H1 (cell line): ENCODE measurements at regions not wholly inside any gene's neighbourhood (a gene's known extent, or its start where the extent isn't known, plus 50 kb on each side); places are given as distances from the start of the nearest gene placed in this dataset.

Experiments used
- CTCF ChIA-PET: fragments of 300-600 bp; sonication (Branson Sonifier 250); formaldehyde crosslinking; loops from one replicate; lab custom pipeline; 2021; ENCODE audit not compliant: partially characterized antibody; lab: Charles Lee
- POLR2A ChIA-PET: fragments of 300-600 bp; sonication (Branson Sonifier 250); formaldehyde crosslinking; loops from one replicate; lab custom pipeline; 2021; ENCODE audit warnings: inconsistent platforms; ENCODE audit not compliant: partially characterized antibody; lab: Charles Lee
- DNase-seq, 2 experiments: peaks; one replicate each; pipeline versions ENCODE4 v3.0.0 to v3.0.0-alpha.2; 2010 to 2022; ENCODE audit warnings: low spot score in 2 of 2, low read depth in 1 of 2, mixed read lengths in 1 of 2
- FAIRE-seq: peaks from 2 replicates; lab custom pipeline; 2011; peaks lifted over from hg19 to GRCh38; lab: Jason Lieb, UNC
- H2AFZ ChIP-seq: 2 replicates; pipeline ENCODE4 v1.8.1; 2012; ENCODE audit warnings: low read length, inconsistent platforms
- H2AK5ac ChIP-seq: 2 replicates; pipeline ENCODE4 v1.6.1; 2013; ENCODE audit warnings: low read depth, low read length
- H2BK120ac ChIP-seq: replicated peaks from 2 replicates; pipeline ENCODE3; 2013; ENCODE audit warnings: low read depth, low read length, inconsistent platforms
- H2BK12ac ChIP-seq: 2 replicates; pipeline ENCODE4 v1.6.1; 2013; ENCODE audit warnings: low read depth, low read length
- H2BK15ac ChIP-seq: 2 replicates; pipeline ENCODE4 v1.6.1; 2013; ENCODE audit warnings: low read length
- H2BK20ac ChIP-seq: 2 replicates; pipeline ENCODE4 v1.6.1; 2013; ENCODE audit warnings: low read length
- H2BK5ac ChIP-seq: 2 replicates; pipeline ENCODE4 v1.6.1; 2013; ENCODE audit warnings: low read depth, low read length
- H3K14ac ChIP-seq: 2 replicates; pipeline ENCODE4 v1.6.1; 2013; ENCODE audit warnings: inconsistent platforms; ENCODE audit not compliant: insufficient read length
- H3K18ac ChIP-seq: 2 replicates; pipeline ENCODE4 v1.6.1; 2013; ENCODE audit warnings: low read length; ENCODE audit errors: extremely low read depth
- H3K23ac ChIP-seq: 2 replicates; pipeline ENCODE4 v1.6.1; 2013; ENCODE audit warnings: inconsistent platforms; ENCODE audit not compliant: insufficient read length
- H3K23me2 ChIP-seq: 2 replicates; pipeline ENCODE4 v1.6.1; 2013; ENCODE audit warnings: low read depth, low read length
- H3K27ac ChIP-seq: 2 replicates; pipeline ENCODE4 v1.6.1; 2011; ENCODE audit warnings: low read depth, low read length, inconsistent platforms
- H3K27me3 ChIP-seq, 4 experiments: replicated peaks in 1 of 4; 1 replicate in 1 of 4; 2 replicates in 3 of 4; pipeline versions ENCODE4 v1.6.1 to v1.8.1; 2011 to 2013; ENCODE audit warnings: low read length in 3 of 4, mild to moderate bottlenecking in 3 of 4, inconsistent platforms in 2 of 4, mixed read lengths in 2 of 4, moderate library complexity in 1 of 4; ENCODE audit not compliant: control insufficient read depth in 3 of 4, insufficient read depth in 3 of 4; ENCODE audit errors: extremely low read depth in 1 of 4
- H3K36me3 ChIP-seq, 4 experiments: 2 replicates each; pipeline versions ENCODE4 v1.6.1 to v1.8.1; 2011 to 2013; ENCODE audit warnings: mild to moderate bottlenecking in 4 of 4, low read length in 3 of 4, moderate library complexity in 2 of 4, control low read depth in 1 of 4, inconsistent platforms in 1 of 4; ENCODE audit not compliant: insufficient read depth in 4 of 4, control insufficient read depth in 2 of 4
- H3K4ac ChIP-seq: replicated peaks from 2 replicates; pipeline ENCODE3; 2013; ENCODE audit warnings: low read length, low read depth, mixed read lengths, inconsistent platforms; ENCODE audit not compliant: insufficient read length
- H3K4me1 ChIP-seq, 4 experiments: replicated peaks in 1 of 4; 1 replicate in 1 of 4; 2 replicates in 3 of 4; pipeline versions ENCODE4 v1.6.1 to v1.8.1; 2011 to 2013; ENCODE audit warnings: low read length in 3 of 4, inconsistent platforms in 2 of 4, mixed read lengths in 1 of 4; ENCODE audit not compliant: insufficient read depth in 4 of 4, control insufficient read depth in 3 of 4
- H3K4me2 ChIP-seq, 2 experiments: 2 replicates each; pipeline versions ENCODE4 v1.6.1 to v1.8.1; 2011 to 2013; ENCODE audit warnings: low read depth in 2 of 2, low read length in 2 of 2, control low read depth in 1 of 2, inconsistent platforms in 1 of 2, mild to moderate bottlenecking in 1 of 2; ENCODE audit not compliant: insufficient read depth in 1 of 2
- H3K4me3 ChIP-seq, 4 experiments: fragments of 200-600, 300-600 bp in 1 of 4; sonication (generic), shearing (Covaris generic), sonication (Bioruptor Twin) in 1 of 4; 2 replicates each; pipeline versions ENCODE4 v1.5.1 to v1.8.1; 2011 to 2016; ENCODE audit warnings: low read length in 4 of 4, low read depth in 3 of 4, control low read depth in 2 of 4, inconsistent platforms in 2 of 4, mild to moderate bottlenecking in 2 of 4, mixed read lengths in 1 of 4, moderate library complexity in 1 of 4; ENCODE audit not compliant: insufficient read depth in 2 of 4; ENCODE audit errors: extremely low read depth in 1 of 4
- H3K56ac ChIP-seq: replicated peaks from 2 replicates; pipeline ENCODE3; 2013; ENCODE audit warnings: low read depth, mild to moderate bottlenecking, mixed read lengths, low read length, inconsistent platforms; ENCODE audit not compliant: insufficient read length
- H3K79me1 ChIP-seq: 2 replicates; pipeline ENCODE4 v1.6.1; 2013; ENCODE audit warnings: low read depth, low read length, control low read depth
- H3K79me2 ChIP-seq, 2 experiments: 2 replicates each; pipeline versions ENCODE4 v1.6.1 to v1.8.1; 2012 to 2013; ENCODE audit warnings: low read length in 2 of 2, mild to moderate bottlenecking in 2 of 2, inconsistent platforms in 1 of 2; ENCODE audit not compliant: insufficient read depth in 2 of 2, control insufficient read depth in 1 of 2
- H3K9ac ChIP-seq, 4 experiments: replicated peaks in 1 of 4; 1 replicate in 1 of 4; 2 replicates in 3 of 4; pipeline versions ENCODE4 v1.6.1 to v1.8.1; 2011 to 2013; ENCODE audit warnings: low read depth in 3 of 4, low read length in 3 of 4, control low read depth in 2 of 4, mild to moderate bottlenecking in 2 of 4, moderate library complexity in 2 of 4, inconsistent platforms in 1 of 4; ENCODE audit errors: extremely low read depth in 1 of 4
- H3K9me3 ChIP-seq, 2 experiments: 2 replicates each; pipeline versions ENCODE4 v1.6.1 to v1.8.1; 2012 to 2013; ENCODE audit warnings: mild to moderate bottlenecking in 2 of 2, moderate library complexity in 2 of 2, control low read depth in 1 of 2, inconsistent platforms in 1 of 2, low read depth in 1 of 2, low read length in 1 of 2, mixed read lengths in 1 of 2; ENCODE audit not compliant: insufficient read depth in 2 of 2
- H4K20me1 ChIP-seq, 2 experiments: replicated peaks in 1 of 2; 2 replicates each; pipeline versions ENCODE3 to v1.8.1; 2011 to 2013; ENCODE audit warnings: inconsistent platforms in 2 of 2, low read length in 2 of 2, mild to moderate bottlenecking in 1 of 2; ENCODE audit not compliant: insufficient read depth in 2 of 2, control insufficient read depth in 1 of 2
- H4K5ac ChIP-seq: 2 replicates; pipeline ENCODE4 v1.6.1; 2013; ENCODE audit warnings: low read length, low read depth, mixed read lengths, inconsistent platforms; ENCODE audit not compliant: insufficient read length
- H4K8ac ChIP-seq: 2 replicates; pipeline ENCODE4 v1.8.0; 2013; ENCODE audit warnings: mild to moderate bottlenecking, moderate library complexity, low read length, inconsistent platforms; ENCODE audit not compliant: insufficient read depth; ENCODE audit errors: extremely low read depth
- H4K91ac ChIP-seq: replicated peaks from 2 replicates; pipeline ENCODE3; 2013; ENCODE audit warnings: low read length, mixed read lengths, inconsistent platforms; ENCODE audit not compliant: insufficient read length
- CEBPB ChIP-seq: IDR thresholded peaks from 2 replicates; pipeline ENCODE4 v1.6.1; 2012; ENCODE audit warnings: low read depth, low read length
- CHD1 ChIP-seq: IDR thresholded peaks from 2 replicates; pipeline ENCODE4 v1.6.1; 2012; ENCODE audit warnings: low read depth, low read length, improper control_type of control experiment
- GABPA ChIP-seq: IDR thresholded peaks from 2 replicates; pipeline ENCODE4 v1.6.1; 2011; ENCODE audit warnings: mild to moderate bottlenecking, low read length, moderate library complexity, borderline replicate concordance; ENCODE audit not compliant: insufficient read depth
- NANOG ChIP-seq: IDR thresholded peaks from 2 replicates; pipeline ENCODE4 v1.6.1; 2011; ENCODE audit warnings: low read length, low read depth, mild to moderate bottlenecking, inconsistent platforms; ENCODE audit not compliant: insufficient read depth, poor library complexity, severe bottlenecking
- SIX5 ChIP-seq: IDR thresholded peaks from 2 replicates; pipeline ENCODE4 v1.6.1; 2011; ENCODE audit warnings: mild to moderate bottlenecking, low read depth, low read length
- TAF1 ChIP-seq: IDR thresholded peaks from 2 replicates; pipeline ENCODE4 v1.6.1; 2011; ENCODE audit warnings: mild to moderate bottlenecking, low read depth, low read length
- WGBS, 2 experiments: shearing (Covaris generic) in 1 of 2; methylation state at CpG; one replicate each; pipeline versions ENCODE4 v1.1.6 to v1.1.7; 2013 to 2015; ENCODE audit warnings: low lambda C conversion rate in 2 of 2, mixed read lengths in 2 of 2, inconsistent platforms in 1 of 2, low coverage in 1 of 2, missing lambda C conversion rate in 1 of 2; ENCODE audit not compliant: insufficient replicate concordance in 2 of 2, insufficient coverage in 1 of 2, insufficient read length in 1 of 2; ENCODE audit errors: extremely low coverage in 1 of 2, missing lambda C conversion rate in 1 of 2; 5-methylcytosine and 5-hydroxymethylcytosine counted together

DNA sequence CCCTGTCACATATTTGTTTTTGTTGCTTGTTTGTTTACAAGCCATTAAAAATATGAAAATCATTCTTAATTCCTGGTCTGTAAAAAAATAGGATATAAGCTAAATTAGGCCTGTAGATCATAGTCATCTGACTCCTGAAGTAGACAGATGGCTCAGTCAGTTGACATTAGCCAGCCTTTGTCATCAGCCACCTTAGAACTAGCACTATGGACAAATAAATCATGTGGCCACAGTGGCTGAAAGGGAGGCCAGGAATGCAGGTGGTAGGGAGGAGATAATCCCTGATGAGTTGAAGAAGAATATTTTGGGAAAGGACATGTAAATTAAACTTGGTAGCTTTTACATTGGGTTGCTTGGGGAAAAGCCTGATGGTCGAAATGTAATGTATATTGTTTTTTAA lies 1544.9 kb downstream of the SI start:
- H3K36me3 ChIP-seq: no peaks in the 10 kb centered on the region
- no peak overlapping the region for H2BK5ac ChIP-seq
- H3K9ac ChIP-seq: no peak overlapping the region
- no peaks in the 10 kb centered on the region for H3K9me3 ChIP-seq
- no peak overlapping the region for H2AK5ac ChIP-seq
- no peak for FAIRE-seq
- H3K27me3 ChIP-seq: no peaks in the 10 kb centered on the region
- no peak overlapping the region for H3K4me3 ChIP-seq
- DNase-seq: no peak
- no peak overlapping the region for H2BK15ac ChIP-seq
- H2BK12ac ChIP-seq: no peak overlapping the region
- WGBS, 2 experiments: 96% methylated on average over 1 of the region's 1 CpG; no CpG with 5 or more reads in 1 of the 2 experiments
- no peak for TF ChIP-seq TAF1
- no peak for TF ChIP-seq GABPA
- no peak for TF ChIP-seq SIX5
- TF ChIP-seq CEBPB: no peak
- no peak for TF ChIP-seq NANOG
- TF ChIP-seq CHD1: no peak
- H3K79me2 ChIP-seq: no peaks in the 10 kb centered on the region
- no peak overlapping the region for H2BK120ac ChIP-seq
- no peak overlapping the region for H4K8ac ChIP-seq
- H3K23ac ChIP-seq: no peak overlapping the region
- H4K20me1 ChIP-seq: no peaks in the 10 kb centered on the region
- CTCF ChIA-PET: no interaction called here
- H3K23me2 ChIP-seq: no peaks in the 10 kb centered on the region
- no peak overlapping the region for H3K4me2 ChIP-seq
- no peak overlapping the region for H3K27ac ChIP-seq
- H3K56ac ChIP-seq: no peak overlapping the region
- H4K91ac ChIP-seq: no peak overlapping the region
- H3K79me1 ChIP-seq: no peaks in the 10 kb centered on the region
- no peak overlapping the region for H2BK20ac ChIP-seq
- no peak overlapping the region for H3K14ac ChIP-seq
- no peak overlapping the region for H3K4ac ChIP-seq
- no peak overlapping the region for H3K18ac ChIP-seq
- POLR2A ChIA-PET: no interaction called here
- no peaks in the 10 kb centered on the region for H3K4me1 ChIP-seq
- H4K5ac ChIP-seq: no peak overlapping the region
- H2AFZ ChIP-seq: no peak overlapping the region
